IPS-18a (cell line): ENCODE measurements at regions not wholly inside any gene's neighbourhood (a gene's known extent, or its start where the extent isn't known, plus 50 kb on each side); places are given as distances from the start of the nearest gene placed in this dataset.

Experiments used
- H3K27ac ChIP-seq: one replicate; pipeline ENCODE4 v1.5.1; 2013; ENCODE audit warnings: low read length
- H3K27me3 ChIP-seq: one replicate; pipeline ENCODE4 v1.6.1; 2013; ENCODE audit warnings: mild to moderate bottlenecking, low read length; ENCODE audit not compliant: control insufficient read depth, insufficient read depth
- H3K36me3 ChIP-seq: one replicate; pipeline ENCODE4 v1.6.1; 2013; ENCODE audit warnings: low read depth, low read length; ENCODE audit not compliant: control insufficient read depth
- H3K4me1 ChIP-seq: one replicate; pipeline ENCODE4 v1.6.1; 2013; ENCODE audit warnings: low read depth, low read length; ENCODE audit not compliant: control insufficient read depth
- H3K4me3 ChIP-seq: one replicate; pipeline ENCODE4 v1.5.1; 2013; ENCODE audit warnings: low read length
- H3K9ac ChIP-seq: one replicate; pipeline ENCODE4 v1.6.1; 2013; ENCODE audit warnings: mild to moderate bottlenecking, low read length, moderate library complexity
- H3K9me3 ChIP-seq: one replicate; pipeline ENCODE4 v1.6.1; 2013; ENCODE audit warnings: low read depth, low read length; ENCODE audit not compliant: control insufficient read depth

DNA sequence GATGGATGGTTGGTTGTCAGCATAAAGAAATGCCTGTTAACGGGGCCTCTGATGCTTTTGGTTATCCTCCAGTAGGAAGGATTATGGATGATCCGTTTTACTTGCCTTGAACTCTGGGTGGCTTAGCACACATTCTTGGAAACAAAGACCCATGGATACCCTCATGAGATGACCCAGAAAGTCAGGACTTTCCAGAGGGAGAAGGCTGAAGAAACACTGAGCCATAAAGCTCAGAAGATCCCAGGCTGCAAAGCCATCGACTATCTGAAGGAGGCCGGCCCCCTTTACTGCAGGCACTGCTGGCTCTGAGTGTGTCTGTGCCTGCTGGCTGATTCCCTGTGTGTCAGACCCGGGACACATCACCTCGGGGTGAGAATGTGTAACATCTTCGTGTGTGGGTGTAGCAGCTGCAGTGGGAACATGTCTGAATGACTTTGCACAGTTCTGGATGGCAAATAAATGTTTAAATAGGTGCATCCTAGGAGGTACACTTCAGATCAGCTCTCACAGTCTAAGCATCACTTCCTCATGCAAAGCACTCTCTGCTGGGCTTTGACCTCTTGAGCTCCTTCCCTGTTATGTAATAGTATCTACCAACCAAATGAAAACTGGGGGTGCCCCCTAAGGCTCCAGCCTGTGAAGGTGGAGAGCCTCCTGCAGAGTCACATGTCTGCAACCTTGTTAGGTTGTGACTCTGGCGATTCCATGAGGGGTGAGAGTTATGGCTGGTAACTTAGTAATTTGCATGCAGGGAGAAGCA is 1084.9 kb downstream of the TBC1D22A start:
- Histone ChIP-seq H3K27me3 (no peaks in the 10 kb centered on the region), H3K27ac (no peak overlapping the region), H3K4me1 (no peaks in the 10 kb centered on the region), H3K36me3 (no peaks in the 10 kb centered on the region), H3K9ac (no peak overlapping the region), H3K4me3 (no peak overlapping the region), H3K9me3 (no peaks in the 10 kb centered on the region)

DNA sequence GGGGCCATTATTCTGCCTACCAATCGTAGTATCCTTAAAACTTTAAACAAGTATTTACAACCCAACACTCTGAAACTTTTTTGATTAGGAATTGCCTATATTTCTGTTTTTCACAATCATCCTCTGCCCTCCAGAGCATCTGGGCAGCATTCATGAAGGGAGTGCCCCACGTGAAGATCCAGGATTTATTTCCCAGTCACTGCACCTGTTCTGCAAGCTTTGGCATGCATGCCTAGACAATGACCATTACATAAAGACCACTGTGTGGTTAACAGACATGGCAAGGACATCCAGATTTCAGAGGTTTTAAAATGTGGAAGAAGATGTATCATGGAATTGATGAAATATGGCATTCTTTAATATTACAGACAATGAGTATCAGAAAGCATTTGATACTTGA is 1083.8 kb downstream of the TBC1D22A start:
- Histone ChIP-seq H3K36me3 (no peaks in the 10 kb centered on the region), H3K27me3 (no peaks in the 10 kb centered on the region)

DNA sequence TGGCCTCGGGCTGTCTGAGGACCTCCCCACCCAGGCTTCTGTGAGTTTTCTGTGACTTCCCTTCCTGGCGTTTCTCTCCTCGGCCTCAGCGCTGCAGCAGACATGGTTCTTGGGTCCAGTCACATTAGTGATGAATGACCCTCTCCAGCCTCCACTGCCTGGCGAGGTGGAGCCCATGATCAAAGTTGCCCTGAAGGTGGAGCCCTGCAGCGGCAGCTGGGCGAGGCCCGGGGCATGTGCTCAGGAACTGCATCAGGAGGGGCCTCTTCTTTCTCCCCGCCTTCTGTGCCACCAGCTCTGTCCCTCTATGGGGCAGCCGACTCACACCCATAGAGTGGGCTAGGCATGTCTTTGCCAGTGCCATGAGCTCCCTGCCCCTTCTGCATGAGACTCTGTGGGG is 1079.7 kb downstream of the TBC1D22A start:
- Histone ChIP-seq H3K4me1 (no peaks in the 10 kb centered on the region), H3K9me3 (no peaks in the 10 kb centered on the region), H3K36me3 (no peaks in the 10 kb centered on the region), H3K4me3 (no peak overlapping the region), H3K27ac (no peak overlapping the region), H3K9ac (no peak overlapping the region), H3K27me3 (no peaks in the 10 kb centered on the region)

More for the DNA sequence above, 1083.8 kb downstream of the TBC1D22A start:
- Histone ChIP-seq H3K4me3 (no peak overlapping the region), H3K27ac (no peak overlapping the region), H3K9me3 (no peaks in the 10 kb centered on the region), H3K9ac (no peak overlapping the region), H3K4me1 (no peaks in the 10 kb centered on the region)

DNA sequence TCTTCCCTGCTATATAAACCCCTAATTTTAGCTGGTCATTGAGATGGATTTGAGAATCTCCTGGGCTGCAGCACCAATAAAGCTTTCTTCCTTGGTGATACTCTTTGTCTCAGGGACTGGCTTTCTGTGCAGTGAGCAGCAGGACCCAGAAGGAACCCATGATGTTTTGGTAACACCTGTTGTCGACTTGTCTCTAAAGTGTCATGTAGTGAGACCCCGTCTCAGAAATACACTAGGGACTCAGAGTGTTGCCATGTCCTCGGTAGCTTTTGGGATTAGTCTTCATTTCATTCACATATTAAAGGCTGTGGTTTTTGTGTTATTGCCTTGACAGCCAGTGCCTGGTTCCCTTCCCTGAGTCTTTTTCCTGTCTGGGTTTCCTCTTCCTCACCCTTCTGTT is 1078.7 kb downstream of the TBC1D22A start:
- Histone ChIP-seq H3K27ac (no peak overlapping the region), H3K9ac (no peak overlapping the region), H3K4me1 (no peaks in the 10 kb centered on the region), H3K27me3 (no peaks in the 10 kb centered on the region), H3K36me3 (no peaks in the 10 kb centered on the region), H3K9me3 (no peaks in the 10 kb centered on the region), H3K4me3 (no peak overlapping the region)

DNA sequence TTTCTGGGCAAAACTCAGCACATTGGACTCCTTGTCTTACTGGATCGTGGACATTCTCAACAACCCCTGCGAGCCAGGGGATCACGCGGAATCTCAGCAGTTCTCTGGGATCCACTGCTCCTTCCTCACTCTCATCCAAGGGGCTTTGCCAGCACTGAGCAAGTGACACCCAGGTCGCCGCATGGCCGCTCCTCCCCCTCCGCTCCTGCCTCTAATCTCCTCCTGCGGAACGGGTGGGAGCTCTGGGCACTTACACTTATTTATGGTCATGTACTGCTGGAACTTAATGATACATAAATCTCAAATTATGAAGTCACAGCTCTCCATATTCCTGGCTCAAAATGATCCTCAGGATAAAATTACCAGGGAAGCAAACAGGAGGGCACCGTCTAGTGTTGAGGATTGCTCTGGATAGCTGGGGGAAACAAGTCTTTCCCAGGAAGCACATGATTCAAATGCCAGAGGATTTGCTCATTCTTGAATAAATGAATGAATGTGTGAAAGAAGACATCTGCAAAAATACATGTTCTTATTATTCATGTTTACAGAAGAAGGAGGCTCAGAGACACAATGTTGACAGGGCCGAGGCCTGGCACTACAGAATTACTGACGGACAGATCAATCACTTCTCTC is 1077.3 kb downstream of the TBC1D22A start:
- Histone ChIP-seq H3K27ac (no peak overlapping the region), H3K27me3 (no peaks in the 10 kb centered on the region), H3K4me1 (no peaks in the 10 kb centered on the region), H3K9me3 (no peaks in the 10 kb centered on the region), H3K36me3 (no peaks in the 10 kb centered on the region), H3K4me3 (no peak overlapping the region), H3K9ac (no peak overlapping the region)

DNA sequence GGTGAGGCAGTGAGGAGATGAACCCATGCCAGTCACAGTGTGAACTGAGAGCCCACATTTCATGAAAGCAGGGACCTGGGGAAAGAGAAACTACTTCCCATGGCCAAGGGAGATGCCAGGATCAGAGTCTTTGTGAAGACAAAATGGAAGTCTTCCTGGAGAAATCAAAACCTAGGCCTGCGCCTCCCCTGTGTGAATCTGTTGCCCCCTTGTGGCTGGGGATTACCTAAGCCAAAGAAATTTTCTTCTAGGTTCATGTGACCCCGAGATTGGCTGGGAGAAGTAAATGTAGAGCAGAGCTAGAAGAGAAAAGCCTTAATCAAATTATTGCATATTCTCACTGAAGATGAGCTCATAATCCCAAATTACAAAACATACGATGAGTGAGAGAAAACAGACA is 1075.3 kb downstream of the TBC1D22A start:
- H3K36me3 ChIP-seq: no peaks in the 10 kb centered on the region
- no peak overlapping the region for H3K27ac ChIP-seq
- H3K4me3 ChIP-seq: no peak overlapping the region
- no peaks in the 10 kb centered on the region for H3K27me3 ChIP-seq
- no peaks in the 10 kb centered on the region for H3K9me3 ChIP-seq
- H3K9ac ChIP-seq: no peak overlapping the region
- no peaks in the 10 kb centered on the region for H3K4me1 ChIP-seq

DNA sequence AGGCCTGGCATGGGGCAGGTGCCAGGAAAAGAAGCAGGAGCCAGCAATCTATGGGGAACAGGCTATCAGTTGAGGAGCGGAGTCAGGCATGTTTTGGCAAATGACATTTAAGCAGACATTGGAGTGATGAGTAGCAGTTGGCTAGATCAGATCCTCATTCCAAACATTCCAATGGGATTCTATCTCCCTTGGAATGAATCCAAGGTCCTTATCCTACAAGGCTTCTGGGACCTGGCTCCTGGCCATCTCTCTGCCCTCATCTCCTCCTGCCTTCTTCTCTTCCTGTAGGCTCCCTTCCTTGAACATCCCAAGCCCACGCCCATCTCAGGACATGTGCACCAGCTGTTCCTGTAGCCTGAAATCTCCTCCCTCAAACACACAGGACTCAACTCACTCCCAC is 1074.5 kb downstream of the TBC1D22A start:
- no peak overlapping the region for H3K27ac ChIP-seq
- no peaks in the 10 kb centered on the region for H3K4me1 ChIP-seq
- no peaks in the 10 kb centered on the region for H3K36me3 ChIP-seq
- no peaks in the 10 kb centered on the region for H3K27me3 ChIP-seq
- H3K9ac ChIP-seq: no peak overlapping the region
- H3K4me3 ChIP-seq: no peak overlapping the region
- H3K9me3 ChIP-seq: no peaks in the 10 kb centered on the region

DNA sequence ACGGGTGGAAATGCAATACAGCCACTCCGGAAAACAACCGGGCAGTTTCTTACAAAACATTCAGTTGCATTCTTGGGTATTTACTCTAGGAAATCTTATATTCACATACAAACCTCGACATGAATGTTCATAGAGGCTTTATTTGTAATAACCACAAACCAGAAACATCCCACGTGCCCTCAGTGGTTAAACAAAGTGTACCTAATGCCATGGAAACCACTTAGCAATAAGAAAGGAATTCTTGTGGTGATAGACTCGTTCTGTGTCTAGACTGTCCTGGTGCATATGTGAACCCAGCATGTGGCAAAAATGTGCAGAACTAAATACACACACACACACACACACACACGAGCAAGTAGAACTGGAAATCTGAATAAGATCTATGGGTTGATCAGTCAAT is 1073.3 kb downstream of the TBC1D22A start:
- Histone ChIP-seq H3K9me3 (no peaks in the 10 kb centered on the region), H3K4me3 (no peak overlapping the region), H3K27ac (no peak overlapping the region), H3K9ac (no peak overlapping the region), H3K36me3 (no peaks in the 10 kb centered on the region), H3K4me1 (no peaks in the 10 kb centered on the region), H3K27me3 (no peaks in the 10 kb centered on the region)

DNA sequence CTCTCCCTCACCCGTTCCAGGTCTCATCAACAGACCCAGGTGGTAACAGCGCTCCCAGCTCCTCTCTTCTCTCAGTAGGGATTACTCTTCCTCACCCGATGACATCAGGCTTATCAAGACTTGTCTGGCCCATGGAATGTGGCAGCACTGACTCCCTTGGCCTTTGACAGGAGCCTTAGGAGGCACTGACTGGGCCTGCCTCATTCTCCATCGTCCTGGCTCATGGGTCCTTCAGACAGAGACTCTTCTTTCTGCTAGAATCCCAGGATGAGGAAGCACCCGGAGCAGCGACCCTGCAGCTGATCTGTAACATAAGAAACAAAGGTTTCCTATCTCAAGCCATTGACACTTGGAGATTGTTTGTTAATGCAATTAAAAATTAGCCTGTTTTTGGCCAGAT is 1063.6 kb downstream of the TBC1D22A start:
- no peak overlapping the region for H3K27ac ChIP-seq
- no peak overlapping the region for H3K9ac ChIP-seq
- H3K4me3 ChIP-seq: no peak overlapping the region
- no peaks in the 10 kb centered on the region for H3K4me1 ChIP-seq
- H3K27me3 ChIP-seq: no peaks in the 10 kb centered on the region
- H3K9me3 ChIP-seq: peaks cover 3% of the 10 kb centered on the region
- H3K36me3 ChIP-seq: no peaks in the 10 kb centered on the region

DNA sequence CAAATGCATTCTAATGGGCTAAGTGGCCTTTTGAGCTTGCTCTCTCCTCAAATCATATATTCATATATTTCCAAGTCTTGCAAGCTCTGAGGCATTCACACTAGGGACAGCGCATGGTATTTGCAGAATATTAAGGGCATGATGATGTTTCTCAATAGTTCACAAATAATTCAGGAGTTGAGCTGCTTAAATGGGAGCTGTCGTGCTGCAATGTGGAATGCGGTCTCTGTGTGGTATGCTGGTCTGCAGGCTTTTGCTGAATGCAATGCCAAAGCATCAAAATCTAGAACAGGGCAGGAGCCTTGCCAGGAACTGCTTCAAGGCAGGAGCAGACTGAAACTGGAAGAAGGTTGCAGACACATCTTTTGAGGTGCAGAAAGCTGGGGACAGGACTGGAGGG is 1060.0 kb downstream of the TBC1D22A start:
- Histone ChIP-seq H3K36me3 (no peaks in the 10 kb centered on the region), H3K9ac (no peak overlapping the region), H3K27me3 (no peaks in the 10 kb centered on the region), H3K27ac (no peak overlapping the region), H3K9me3 (peaks cover 4% of the 10 kb centered on the region), H3K4me3 (no peak overlapping the region), H3K4me1 (no peaks in the 10 kb centered on the region)

DNA sequence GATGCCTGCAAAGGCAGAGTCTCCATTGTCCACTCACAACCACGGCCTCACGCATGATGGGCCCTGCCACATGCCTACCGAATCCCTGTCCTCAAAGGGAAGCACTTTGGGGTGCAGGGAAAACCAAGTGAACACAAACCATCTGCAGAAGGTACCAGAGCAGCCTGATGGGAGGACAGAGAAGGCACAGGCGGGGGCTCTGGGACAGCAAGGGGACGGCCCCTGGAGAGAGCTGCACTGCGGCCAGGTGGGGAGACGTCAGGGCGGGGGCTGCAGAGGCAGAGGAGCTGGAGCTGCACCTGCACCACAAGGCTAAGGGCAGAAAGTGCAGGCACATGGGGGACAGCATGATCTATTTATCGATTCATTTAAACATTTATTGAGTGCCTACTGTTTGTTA is 1056.0 kb downstream of the TBC1D22A start:
- no peak overlapping the region for H3K9ac ChIP-seq
- peaks cover 4% of the 10 kb centered on the region for H3K9me3 ChIP-seq
- H3K36me3 ChIP-seq: no peaks in the 10 kb centered on the region

DNA sequence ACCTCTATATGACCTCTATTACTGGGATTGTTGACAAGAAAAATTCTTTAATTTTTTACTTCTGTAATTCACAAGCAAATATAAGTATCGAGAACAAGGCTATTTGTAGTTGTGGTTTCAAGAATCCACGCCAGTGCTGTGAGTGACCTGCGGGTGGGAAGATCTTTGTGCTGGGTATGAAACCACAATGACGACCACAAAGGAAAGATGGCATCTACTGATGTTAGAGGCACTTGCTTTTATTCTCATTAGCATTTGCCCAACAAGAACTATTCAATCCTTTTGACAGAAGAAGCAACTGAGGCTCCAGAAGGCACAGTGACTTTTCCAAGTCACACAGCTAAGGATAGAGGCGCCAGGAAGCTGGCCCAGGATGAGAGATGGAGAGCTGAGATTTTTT is 1054.9 kb downstream of the TBC1D22A start:
- Histone ChIP-seq H3K4me3 (no peak overlapping the region), H3K9me3 (peaks cover 4% of the 10 kb centered on the region), H3K4me1 (no peaks in the 10 kb centered on the region), H3K36me3 (no peaks in the 10 kb centered on the region), H3K27ac (no peak overlapping the region), H3K9ac (no peak overlapping the region), H3K27me3 (no peaks in the 10 kb centered on the region)

More for the DNA sequence above, 1056.0 kb downstream of the TBC1D22A start:
- no peaks in the 10 kb centered on the region for H3K27me3 ChIP-seq
- no peak overlapping the region for H3K27ac ChIP-seq
- H3K4me3 ChIP-seq: no peak overlapping the region
- no peaks in the 10 kb centered on the region for H3K4me1 ChIP-seq
